ENCODE measurements at regions not wholly inside any gene's neighbourhood (a gene's known extent, or its start where the extent isn't known, plus 50 kb on each side); places are given as distances from the start of the nearest gene placed in this dataset.

GRCh38 chr21:24729568-24729967 is 877.7 kb downstream of the MRPL39 start:
- H3K4me3 ChIP-seq = no peak overlapping the region
- TF ChIP-seq POLR2AphosphoS5 (IDR thresholded peaks at IDR 0.05; ENCODE audit: low read depth) = no peak
- TF ChIP-seq ZNF462 (CRISPR knock-in tag; IDR thresholded peaks at IDR 0.05) = no peak
- TF ChIP-seq JUNB (IDR thresholded peaks at IDR 0.05; ENCODE audit: unreplicated experiment) = no peak
- no peak for TF ChIP-seq NANOG (IDR thresholded peaks at IDR 0.05; ENCODE audit: borderline replicate concordance)
- TF ChIP-seq STAT1 (IDR thresholded peaks at IDR 0.05; ENCODE audit: unreplicated experiment) = no peak
- TF ChIP-seq CTCF (conservative IDR thresholded peaks at IDR 0.05; ENCODE audit: low read depth in 2 of 2) = no peak
- no peak for TF ChIP-seq EZH2 (IDR thresholded peaks at IDR 0.05; ENCODE audit: low read depth, unreplicated experiment)
- no peak for TF ChIP-seq ZNF331 (CRISPR knock-in tag; IDR thresholded peaks at IDR 0.05; ENCODE audit: low read depth)
- no peak for TF ChIP-seq EZH2phosphoT487 (IDR thresholded peaks at IDR 0.05; ENCODE audit: unreplicated experiment)
- no peak for TF ChIP-seq REST (IDR thresholded peaks at IDR 0.05; ENCODE audit: unreplicated experiment)
- no peak for TF ChIP-seq ETS1 (IDR thresholded peaks at IDR 0.05)
- TF ChIP-seq ZNF114 (CRISPR knock-in tag; IDR thresholded peaks at IDR 0.05) = no peak
- TF ChIP-seq CREB1 (CRISPR knock-in tag; IDR thresholded peaks at IDR 0.05; ENCODE audit: low read depth) = no peak
- no peak for ATAC-seq
- no peaks in the 10 kb centered on the region for H3K27me3 ChIP-seq (ENCODE audit: insufficient read depth)
- no peak overlapping the region for H3K4me2 ChIP-seq
- H3K79me2 ChIP-seq (replicated peaks; ENCODE audit: insufficient read depth) = no peaks in the 10 kb centered on the region
- Mint-ChIP-seq H3K27ac (no peak overlapping the region), H3K36me3 (ENCODE audit: low read depth) (no peaks in the 10 kb centered on the region; the same call in 2 of the 3 replicates), H3K4me1 (no peaks in the 10 kb centered on the region), H3K9me3 (peaks cover 58% of the 10 kb centered on the region), H3K4me3 (no peak overlapping the region), H3K27me3 (ENCODE audit: insufficient read depth, low read depth, poor library complexity) (no peaks in the 10 kb centered on the region)
- no peak for DNase-seq (ENCODE audit: low spot score)
- H4K20me1 ChIP-seq (replicated peaks; ENCODE audit: insufficient read depth) = no peaks in the 10 kb centered on the region
- no peak overlapping the region for H3K27ac ChIP-seq (ENCODE audit: low read depth)
- no peaks in the 10 kb centered on the region for H3K9me2 ChIP-seq (ENCODE audit: insufficient read depth)
- H3K4me1 ChIP-seq (ENCODE audit: insufficient read depth) = no peaks in the 10 kb centered on the region
- no peaks in the 10 kb centered on the region for H3F3A ChIP-seq (replicated peaks; ENCODE audit: low read depth)
- H3K36me3 ChIP-seq (ENCODE audit: insufficient read depth) = no peaks in the 10 kb centered on the region
- no peak overlapping the region for H2AFZ ChIP-seq

Data from GM23338 (cell line).